GM10248 (cell line): ENCODE measurements at regions not wholly inside any gene's neighbourhood (a gene's known extent, or its start where the extent isn't known, plus 50 kb on each side); places are given as distances from the start of the nearest gene placed in this dataset.

ENCODE experiments used
- CTCF ChIA-PET: fragments of 300-600 bp; sonication (Branson Sonifier 250); formaldehyde crosslinking; extraction: SDS; loops from one replicate; lab custom pipeline; 2021; ENCODE audit warnings: antibody characterized with exemption; lab: Yijun Ruan, JAX
- POLR2A ChIA-PET: fragments of 350-650 bp; sonication (Branson Sonifier 250); formaldehyde crosslinking; extraction: SDS; loops from one replicate; lab custom pipeline; 2020; ENCODE audit warnings: antibody characterized with exemption; lab: Yijun Ruan, JAX
- DNase-seq: peaks from one replicate; pipeline ENCODE4 v3.0.0; 2012; ENCODE audit errors: extremely low spot score
- TF ChIP-seq, protein P1 (sequence below): IDR thresholded peaks from 2 replicates; pipeline ENCODE4 v1.5.1; 2012; ENCODE audit warnings: mild to moderate bottlenecking, low read depth; ENCODE audit errors: extremely low read depth, missing control alignments, control extremely low read depth

DNA sequence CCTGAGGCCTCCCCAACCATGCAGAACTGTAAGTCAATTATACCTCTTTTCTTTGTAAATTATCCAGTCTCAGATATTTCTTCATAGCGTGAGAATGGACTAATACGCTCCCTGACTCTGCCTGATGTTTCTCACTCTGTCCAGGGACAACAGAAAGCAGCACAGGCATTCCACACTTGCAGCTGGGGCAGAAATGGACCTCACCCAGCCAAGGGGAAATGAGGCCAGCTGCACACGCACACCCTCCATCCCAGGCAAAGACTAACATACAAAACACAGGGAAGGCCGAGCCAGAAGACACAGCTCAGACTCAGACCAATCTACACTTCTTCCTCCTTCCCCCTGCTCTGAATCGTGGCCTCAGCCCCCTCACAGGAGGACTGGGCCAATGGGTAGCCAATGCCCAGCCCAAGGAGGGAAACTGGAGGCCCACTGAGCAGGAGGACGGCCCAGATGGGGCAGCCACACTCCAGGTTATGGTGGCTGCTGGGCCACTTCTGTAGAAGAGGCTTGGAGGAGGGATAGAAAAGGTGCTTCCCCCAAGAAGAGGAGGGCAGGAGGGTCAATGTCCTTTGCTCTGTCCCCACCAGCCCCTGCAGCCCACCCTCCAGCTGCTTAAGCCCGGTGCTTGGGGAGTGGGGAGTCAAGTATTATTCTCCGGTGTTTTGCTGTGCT is 228.4 kb downstream of the NPHP4 start:
- POLR2A ChIA-PET = no interaction called here
- DNase-seq = no peak
- TF ChIP-seq, protein P1, sequence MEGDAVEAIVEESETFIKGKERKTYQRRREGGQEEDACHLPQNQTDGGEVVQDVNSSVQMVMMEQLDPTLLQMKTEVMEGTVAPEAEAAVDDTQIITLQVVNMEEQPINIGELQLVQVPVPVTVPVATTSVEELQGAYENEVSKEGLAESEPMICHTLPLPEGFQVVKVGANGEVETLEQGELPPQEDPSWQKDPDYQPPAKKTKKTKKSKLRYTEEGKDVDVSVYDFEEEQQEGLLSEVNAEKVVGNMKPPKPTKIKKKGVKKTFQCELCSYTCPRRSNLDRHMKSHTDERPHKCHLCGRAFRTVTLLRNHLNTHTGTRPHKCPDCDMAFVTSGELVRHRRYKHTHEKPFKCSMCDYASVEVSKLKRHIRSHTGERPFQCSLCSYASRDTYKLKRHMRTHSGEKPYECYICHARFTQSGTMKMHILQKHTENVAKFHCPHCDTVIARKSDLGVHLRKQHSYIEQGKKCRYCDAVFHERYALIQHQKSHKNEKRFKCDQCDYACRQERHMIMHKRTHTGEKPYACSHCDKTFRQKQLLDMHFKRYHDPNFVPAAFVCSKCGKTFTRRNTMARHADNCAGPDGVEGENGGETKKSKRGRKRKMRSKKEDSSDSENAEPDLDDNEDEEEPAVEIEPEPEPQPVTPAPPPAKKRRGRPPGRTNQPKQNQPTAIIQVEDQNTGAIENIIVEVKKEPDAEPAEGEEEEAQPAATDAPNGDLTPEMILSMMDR = no peak
- CTCF ChIA-PET = no interaction called here

DNA sequence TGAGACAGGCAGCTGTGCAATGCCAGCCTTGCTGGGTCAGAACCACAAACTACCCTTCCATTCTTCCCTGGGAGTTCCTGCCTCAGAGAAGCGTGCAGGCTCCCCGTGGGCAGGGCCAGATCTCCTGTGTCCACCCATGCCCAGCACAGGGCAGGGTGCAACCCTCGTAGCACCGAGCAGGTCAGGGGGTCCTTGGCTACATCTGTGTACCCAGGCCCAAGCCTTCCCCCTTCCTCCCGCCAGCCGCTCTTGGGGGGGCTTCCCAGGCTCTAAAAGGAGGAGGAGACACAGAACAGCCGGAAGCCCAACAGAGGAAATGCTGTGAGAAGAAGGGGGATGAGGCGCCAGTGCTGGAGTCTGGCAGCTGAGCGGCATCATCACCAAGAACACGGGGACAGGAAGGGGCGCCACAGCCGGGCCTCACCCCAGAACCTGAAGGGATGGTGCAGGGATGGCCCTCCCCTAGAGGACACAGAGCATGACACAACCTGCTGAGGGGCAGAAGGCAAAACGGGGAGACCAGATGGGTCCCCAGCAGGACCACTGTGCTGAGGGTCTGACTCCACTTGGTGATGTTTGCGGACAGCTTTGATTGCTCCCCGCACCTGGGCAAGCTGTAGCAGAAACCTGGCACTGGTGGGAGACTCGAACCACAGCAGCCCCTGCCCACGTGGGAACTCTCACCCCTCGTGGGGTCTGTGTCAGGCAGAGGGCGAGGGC is 233.2 kb downstream of the NPHP4 start:
- CTCF ChIA-PET = no interaction called here
- no peak for DNase-seq
- POLR2A ChIA-PET = no interaction called here
- TF ChIP-seq, protein P1 = no peak

DNA sequence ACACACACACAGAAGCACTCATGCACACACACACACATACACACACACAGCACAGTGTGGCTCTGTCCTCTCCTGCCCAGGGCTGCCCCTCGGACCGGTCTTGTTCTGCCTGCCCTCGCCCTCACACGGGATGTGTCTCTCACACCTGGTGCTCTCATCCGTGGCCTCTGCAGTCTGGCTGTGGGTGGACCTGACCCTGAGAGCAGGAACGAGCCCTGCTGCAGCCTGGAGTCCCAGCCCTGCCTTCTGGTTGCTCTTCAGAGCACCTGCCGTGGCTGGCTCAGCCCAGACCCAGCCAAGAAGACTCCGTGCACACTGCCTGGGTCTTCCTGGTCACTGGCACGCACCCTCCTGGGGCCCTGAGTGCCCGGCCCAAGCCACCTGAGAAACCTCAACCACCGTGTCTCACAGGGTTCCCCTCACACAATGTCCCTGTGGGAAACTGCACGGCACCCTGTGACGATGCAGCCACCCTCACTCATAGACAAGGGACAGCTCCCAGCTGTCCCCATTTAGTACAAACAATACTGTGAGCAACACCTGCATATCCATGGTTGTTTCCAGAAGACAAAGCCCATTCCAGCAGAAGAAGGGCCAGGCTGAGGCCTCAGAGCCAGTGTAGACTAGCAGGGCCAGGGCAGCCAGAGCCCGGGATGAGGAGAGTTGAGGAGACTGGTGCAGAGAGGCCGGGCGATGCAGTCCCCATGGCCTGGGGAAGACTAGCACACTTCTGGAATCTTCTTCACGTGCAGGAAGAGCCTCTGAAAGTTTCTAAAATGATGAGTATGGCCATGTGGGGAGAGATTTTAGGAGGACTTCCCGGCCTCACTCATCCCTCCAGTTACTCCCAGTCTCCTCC is 234.0 kb downstream of the NPHP4 start:
- no peak for DNase-seq
- ChIA-PET CTCF (no interaction called here), POLR2A (no interaction called here)
- TF ChIP-seq, protein P1 = no peak

- CTCF ChIA-PET = no interaction called here
Observed at GRCh38 chr1:5757187-5757805, 234.9 kb downstream of the NPHP4 start.

DNA sequence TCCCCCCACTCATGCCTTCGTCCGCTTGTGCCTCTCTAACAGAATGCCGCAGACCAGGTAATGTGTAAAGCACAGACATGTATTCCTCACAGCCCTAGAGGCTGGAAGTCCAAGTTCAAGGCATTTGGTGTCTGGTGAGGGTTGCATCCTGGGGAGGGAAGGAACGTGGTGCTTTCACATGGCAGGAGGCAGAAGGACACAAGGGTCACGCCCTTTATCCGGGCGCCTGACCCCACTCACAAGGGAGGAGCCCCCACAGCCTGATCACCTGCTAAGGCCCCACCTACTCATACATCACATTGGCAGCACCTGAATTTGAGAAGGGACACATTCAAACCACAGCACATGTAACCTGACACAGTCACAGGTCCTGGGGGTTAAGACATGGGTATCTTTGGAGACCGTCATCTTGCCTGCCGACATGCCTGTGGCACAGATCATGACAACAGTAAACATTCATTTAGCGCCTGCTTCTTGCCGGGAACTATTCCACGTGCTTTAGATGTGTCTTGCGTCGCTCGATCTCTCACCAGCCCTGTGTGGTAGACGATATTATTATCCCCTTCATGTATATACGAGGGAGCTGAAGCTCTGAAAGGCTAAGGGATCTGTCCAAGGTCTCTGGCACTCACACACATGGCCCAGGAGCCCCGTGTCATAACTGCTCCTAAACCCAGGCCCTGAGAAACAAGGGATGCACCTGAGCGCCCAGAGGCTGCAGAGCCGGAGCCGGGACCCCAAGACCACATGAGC is 235.6 kb downstream of the NPHP4 start:
- TF ChIP-seq, protein P1 = no peak
- DNase-seq = no peak
- POLR2A ChIA-PET = interaction anchor here (0.7 kb wide), 1 partner anchor 479 kb away, joined by 5 read pairs; the partner anchor contains the start of gene ICMT
- CTCF ChIA-PET = no interaction called here

More at GRCh38 chr1:5757187-5757805, 234.9 kb downstream of the NPHP4 start:
- POLR2A ChIA-PET = no interaction called here
- no peak for DNase-seq
- TF ChIP-seq, protein P1 = no peak
